Neural progenitor cell (in vitro differentiated cells): ENCODE measurements at regions not wholly inside any gene's neighbourhood (a gene's known extent, or its start where the extent isn't known, plus 50 kb on each side); places are given as distances from the start of the nearest gene placed in this dataset.

ENCODE experiments used
- DNase-seq: peaks from one replicate; pipeline ENCODE4 v3.0.0-alpha.2; 2016; ENCODE audit warnings: low spot score
- H2AFZ ChIP-seq: fragments of 200-600 bp; sonication (generic); replicated peaks from 2 replicates; pipeline ENCODE4 v1.6.1; 2016; ENCODE audit warnings: antibody characterized with exemption
- H3F3A ChIP-seq: fragments of 200-600 bp; sonication (generic); 2 replicates; pipeline ENCODE4 v1.6.1; 2016; ENCODE audit warnings: antibody characterized with exemption, low read depth
- H3K27ac ChIP-seq: fragments of 200-600 bp; sonication (generic); 2 replicates; pipeline ENCODE4 v1.5.1; 2016; ENCODE audit warnings: mild to moderate bottlenecking
- H3K27me3 ChIP-seq: fragments of 200-600 bp; sonication (generic); 2 replicates; pipeline ENCODE4 v1.6.1; 2016; ENCODE audit warnings: mild to moderate bottlenecking, moderate library complexity
- H3K36me3 ChIP-seq: fragments of 200-600 bp; sonication (generic); 2 replicates; pipeline ENCODE4 v1.5.1; 2016
- H3K4me1 ChIP-seq: fragments of 200-600 bp; sonication (generic); 2 replicates; pipeline ENCODE4 v1.6.1; 2016; ENCODE audit warnings: mixed run types
- H3K4me2 ChIP-seq: fragments of 200-600 bp; sonication (generic); 2 replicates; pipeline ENCODE4 v1.6.1; 2016
- H3K4me3 ChIP-seq: fragments of 200-600 bp; sonication (generic); 2 replicates; pipeline ENCODE4 v1.5.1; 2016
- H3K79me2 ChIP-seq: fragments of 200-600 bp; sonication (generic); 2 replicates; pipeline ENCODE4 v1.6.1; 2016; ENCODE audit warnings: low read depth
- H3K9ac ChIP-seq: fragments of 200-600 bp; sonication (generic); 2 replicates; pipeline ENCODE4 v1.6.1; 2016
- H3K9me3 ChIP-seq: fragments of 200-600 bp; sonication (generic); 2 replicates; pipeline ENCODE4 v1.5.1; 2016; ENCODE audit warnings: low read depth
- H4K20me1 ChIP-seq: fragments of 200-600 bp; sonication (generic); 2 replicates; pipeline ENCODE4 v1.6.1; 2016; ENCODE audit warnings: low read depth
- H3K27ac Mint-ChIP-seq: 3 replicates; pipeline ENCODE4 v1.8.0; 2021; ENCODE audit warnings: mixed read lengths
- H3K27me3 Mint-ChIP-seq: 2 replicates; pipeline ENCODE4 v1.8.0; 2022; ENCODE audit warnings: low read depth, mild to moderate bottlenecking, inconsistent platforms, moderate library complexity, mixed read lengths; ENCODE audit not compliant: insufficient read depth
- H3K36me3 Mint-ChIP-seq: 3 replicates; pipeline ENCODE4 v1.8.0; 2021; ENCODE audit warnings: mixed read lengths
- H3K4me1 Mint-ChIP-seq: 3 replicates; pipeline ENCODE4 v1.8.0; 2021; ENCODE audit warnings: mixed read lengths
- H3K4me3 Mint-ChIP-seq: 3 replicates; pipeline ENCODE4 v1.8.0; 2021; ENCODE audit warnings: mild to moderate bottlenecking, moderate library complexity, mixed read lengths
- H3K9me3 Mint-ChIP-seq: 3 replicates; pipeline ENCODE4 v1.8.0; 2020; ENCODE audit warnings: mixed read lengths
- EZH2 ChIP-seq: fragments of 200-600 bp; sonication (generic); IDR thresholded peaks from 2 replicates; pipeline ENCODE4 v1.6.1; 2017; ENCODE audit warnings: antibody characterized with exemption, mild to moderate bottlenecking, moderate library complexity
- EZH2phosphoT487 ChIP-seq: fragments of 200-600 bp; sonication (generic); IDR thresholded peaks from 2 replicates; pipeline ENCODE4 v1.6.1; 2017; ENCODE audit warnings: antibody characterized with exemption
- TF ChIP-seq, protein P1 (sequence below): fragments of 200-600 bp; sonication (generic); IDR thresholded peaks from 2 replicates; pipeline ENCODE4 v1.5.1; 2017; ENCODE audit warnings: antibody characterized with exemption, mild to moderate bottlenecking

DNA sequence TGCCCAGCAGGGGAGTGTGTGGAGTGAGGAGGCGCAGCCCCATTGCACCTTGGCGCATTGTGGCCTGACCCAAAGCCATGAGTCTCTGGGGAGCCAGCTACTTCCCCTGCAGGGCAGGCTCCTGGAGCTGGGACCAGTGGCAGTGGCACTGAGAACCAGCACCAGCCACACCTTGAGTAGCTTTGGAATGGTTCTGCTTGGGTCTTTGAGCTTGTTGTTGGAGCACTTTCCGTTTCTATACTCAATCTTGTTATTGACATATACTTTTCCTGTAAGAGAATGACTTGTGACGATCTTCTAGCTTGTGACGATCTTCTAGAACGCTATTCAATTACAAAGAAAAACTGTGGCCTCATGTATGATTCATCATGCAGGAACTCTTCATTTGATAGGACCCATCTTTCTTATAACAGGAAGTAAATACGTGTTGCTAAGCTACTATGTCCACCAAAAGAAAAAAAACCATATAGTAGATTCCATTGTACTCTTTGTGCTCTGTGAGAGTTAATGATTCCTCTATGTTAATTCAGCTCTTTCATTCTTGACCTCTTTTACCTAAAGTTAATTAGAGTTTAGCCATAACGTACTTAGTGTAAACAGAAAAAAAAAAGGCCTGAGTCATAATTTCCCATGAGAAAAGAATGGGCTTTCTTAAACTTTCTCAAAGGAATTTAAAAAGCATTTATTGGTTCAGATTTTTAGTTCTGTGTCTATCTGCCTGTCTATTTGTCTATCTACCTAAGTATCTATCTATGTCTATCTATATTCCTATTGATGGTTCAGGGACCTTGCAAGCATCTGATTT lies 113.1 kb downstream of the GATA6 start:
- Mint-ChIP-seq H3K9me3 (peaks cover 2% of the 10 kb centered on the region), H3K36me3 (no peaks in the 10 kb centered on the region), H3K27me3 (peaks cover 2% of the 10 kb centered on the region), H3K27ac (no peak overlapping the region), H3K4me3 (no peak overlapping the region), H3K4me1 (peaks cover 3% of the 10 kb centered on the region)
- no peaks in the 10 kb centered on the region for H3K4me1 ChIP-seq
- no peaks in the 10 kb centered on the region for H3F3A ChIP-seq
- H3K9me3 ChIP-seq, result no peaks in the 10 kb centered on the region
- H2AFZ ChIP-seq, result no peak overlapping the region
- H3K27ac ChIP-seq, result no peak overlapping the region
- no peaks in the 10 kb centered on the region for H4K20me1 ChIP-seq
- no peaks in the 10 kb centered on the region for H3K79me2 ChIP-seq
- no peak overlapping the region for H3K4me3 ChIP-seq
- no peak overlapping the region for H3K9ac ChIP-seq
- H3K4me2 ChIP-seq, result no peak overlapping the region
- H3K27me3 ChIP-seq, result no peaks in the 10 kb centered on the region
- DNase-seq, result no peak
- TF ChIP-seq, protein P1, sequence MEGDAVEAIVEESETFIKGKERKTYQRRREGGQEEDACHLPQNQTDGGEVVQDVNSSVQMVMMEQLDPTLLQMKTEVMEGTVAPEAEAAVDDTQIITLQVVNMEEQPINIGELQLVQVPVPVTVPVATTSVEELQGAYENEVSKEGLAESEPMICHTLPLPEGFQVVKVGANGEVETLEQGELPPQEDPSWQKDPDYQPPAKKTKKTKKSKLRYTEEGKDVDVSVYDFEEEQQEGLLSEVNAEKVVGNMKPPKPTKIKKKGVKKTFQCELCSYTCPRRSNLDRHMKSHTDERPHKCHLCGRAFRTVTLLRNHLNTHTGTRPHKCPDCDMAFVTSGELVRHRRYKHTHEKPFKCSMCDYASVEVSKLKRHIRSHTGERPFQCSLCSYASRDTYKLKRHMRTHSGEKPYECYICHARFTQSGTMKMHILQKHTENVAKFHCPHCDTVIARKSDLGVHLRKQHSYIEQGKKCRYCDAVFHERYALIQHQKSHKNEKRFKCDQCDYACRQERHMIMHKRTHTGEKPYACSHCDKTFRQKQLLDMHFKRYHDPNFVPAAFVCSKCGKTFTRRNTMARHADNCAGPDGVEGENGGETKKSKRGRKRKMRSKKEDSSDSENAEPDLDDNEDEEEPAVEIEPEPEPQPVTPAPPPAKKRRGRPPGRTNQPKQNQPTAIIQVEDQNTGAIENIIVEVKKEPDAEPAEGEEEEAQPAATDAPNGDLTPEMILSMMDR, result no peak
- TF ChIP-seq EZH2phosphoT487, result no peak
- TF ChIP-seq EZH2, result no peak
- no peaks in the 10 kb centered on the region for H3K36me3 ChIP-seq

DNA sequence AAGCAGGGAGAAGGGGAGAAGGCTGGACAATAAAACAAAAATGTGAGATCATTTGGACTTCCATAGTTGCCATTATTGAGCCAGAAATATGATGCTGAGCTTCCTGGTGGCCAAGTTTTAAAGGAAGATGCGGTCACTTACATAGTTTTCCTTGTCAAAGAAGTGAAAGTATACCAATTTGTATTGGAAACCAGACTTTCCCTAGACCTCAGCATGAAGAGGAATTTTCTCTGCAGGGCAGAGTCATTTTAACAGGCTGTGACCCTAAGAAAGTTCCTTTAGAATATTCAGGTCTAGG lies 111.0 kb downstream of the GATA6 start:
- peaks cover 7% of the 10 kb centered on the region for H3K27me3 Mint-ChIP-seq
- no peak overlapping the region for H3K27ac Mint-ChIP-seq
- H2AFZ ChIP-seq, result no peak overlapping the region

GRCh38 chr18:22279741-22280452 lies 110.5 kb downstream of the GATA6 start:
- DNase-seq, result no peak
- H4K20me1 ChIP-seq, result no peaks in the 10 kb centered on the region
- no peak overlapping the region for H3K27ac ChIP-seq
- no peak overlapping the region for H2AFZ ChIP-seq
- no peak overlapping the region for H3K4me3 ChIP-seq
- no peaks in the 10 kb centered on the region for H3K79me2 ChIP-seq
- H3K9ac ChIP-seq, result no peak overlapping the region
- H3F3A ChIP-seq, result no peaks in the 10 kb centered on the region
- no peak overlapping the region for H3K4me2 ChIP-seq
- no peak overlapping the region for H3K4me3 Mint-ChIP-seq
- no peaks in the 10 kb centered on the region for H3K36me3 ChIP-seq
- H3K9me3 ChIP-seq, result no peaks in the 10 kb centered on the region
- no peaks in the 10 kb centered on the region for H3K4me1 ChIP-seq
- H3K9me3 Mint-ChIP-seq, result peaks cover 4% of the 10 kb centered on the region
- TF ChIP-seq, protein P1, result no peak
- TF ChIP-seq EZH2phosphoT487 (no peak), EZH2 (no peak)
- H3K27me3 ChIP-seq, result no peaks in the 10 kb centered on the region
- H3K27ac Mint-ChIP-seq, result no peak overlapping the region
- no peaks in the 10 kb centered on the region for H3K36me3 Mint-ChIP-seq
- H3K4me1 Mint-ChIP-seq, result no peaks in the 10 kb centered on the region
- peaks cover 7% of the 10 kb centered on the region for H3K27me3 Mint-ChIP-seq

More for the DNA sequence above, 111.0 kb downstream of the GATA6 start:
- H3K4me1 ChIP-seq, result no peaks in the 10 kb centered on the region
- no peaks in the 10 kb centered on the region for H3K27me3 ChIP-seq
- no peak overlapping the region for H3K4me3 ChIP-seq
- no peaks in the 10 kb centered on the region for H3K9me3 ChIP-seq
- H3F3A ChIP-seq, result no peaks in the 10 kb centered on the region
- H4K20me1 ChIP-seq, result no peaks in the 10 kb centered on the region
- no peak overlapping the region for H3K27ac ChIP-seq
- H3K9ac ChIP-seq, result no peak overlapping the region
- H3K36me3 ChIP-seq, result no peaks in the 10 kb centered on the region
- H3K9me3 Mint-ChIP-seq, result peaks cover 3% of the 10 kb centered on the region
- no peak overlapping the region for H3K4me3 Mint-ChIP-seq
- no peak overlapping the region for H3K4me2 ChIP-seq
- DNase-seq, result no peak
- H3K4me1 Mint-ChIP-seq, result peaks cover 2% of the 10 kb centered on the region
- no peak for TF ChIP-seq EZH2phosphoT487
- TF ChIP-seq, protein P1, result no peak
- TF ChIP-seq EZH2, result no peak
- H3K36me3 Mint-ChIP-seq, result no peaks in the 10 kb centered on the region
- H3K79me2 ChIP-seq, result no peaks in the 10 kb centered on the region
